SK-N-MC (cell line): ENCODE measurements at regions not wholly inside any gene's neighbourhood (a gene's known extent, or its start where the extent isn't known, plus 50 kb on each side); places are given as distances from the start of the nearest gene placed in this dataset.

Experiments used
- DNase-seq: peaks from one replicate; pipeline ENCODE4 v3.0.0-alpha.2; 2011; ENCODE audit warnings: low read depth, low spot score
- H3K27ac ChIP-seq: fragments of 200-600 bp; sonication (generic); 2 replicates; pipeline ENCODE4 v1.5.1; 2016; ENCODE audit warnings: mixed run types
- H3K36me3 ChIP-seq: fragments of 200-600 bp; sonication (generic); 2 replicates; pipeline ENCODE4 v1.6.1; 2017; ENCODE audit warnings: antibody characterized with exemption, low read length, mixed read lengths; ENCODE audit not compliant: insufficient read depth
- H3K4me3 ChIP-seq: fragments of 200-600 bp; sonication (generic); 2 replicates; pipeline ENCODE4 v1.5.1; 2016
- H3K9ac ChIP-seq: fragments of 200-600 bp; sonication (generic); 2 replicates; pipeline ENCODE4 v1.8.0; 2017; ENCODE audit warnings: mixed run types, mixed read lengths; ENCODE audit not compliant: insufficient read length
- H3K9me3 ChIP-seq: fragments of 200-600 bp; sonication (generic); 2 replicates; pipeline ENCODE4 v1.6.1; 2017; ENCODE audit warnings: low read depth, mild to moderate bottlenecking, antibody characterized with exemption, low read length, moderate library complexity, mixed read lengths
- EZH2 ChIP-seq: fragments of 200-600 bp; sonication (generic); IDR thresholded peaks from one replicate; pipeline ENCODE4 v1.6.1; 2017; ENCODE audit warnings: antibody characterized with exemption
- FOXP2 ChIP-seq: optimal IDR thresholded peaks from 2 replicates; pipeline ENCODE3; 2011; ENCODE audit warnings: mild to moderate bottlenecking, moderate library complexity; ENCODE audit not compliant: insufficient read depth; ENCODE audit errors: extremely low read length, control extremely low read depth
- POLR2AphosphoS5 ChIP-seq: IDR thresholded peaks from 2 replicates; pipeline ENCODE4 v1.6.1; 2012; ENCODE audit warnings: mild to moderate bottlenecking, low read depth, low read length, borderline replicate concordance

DNA sequence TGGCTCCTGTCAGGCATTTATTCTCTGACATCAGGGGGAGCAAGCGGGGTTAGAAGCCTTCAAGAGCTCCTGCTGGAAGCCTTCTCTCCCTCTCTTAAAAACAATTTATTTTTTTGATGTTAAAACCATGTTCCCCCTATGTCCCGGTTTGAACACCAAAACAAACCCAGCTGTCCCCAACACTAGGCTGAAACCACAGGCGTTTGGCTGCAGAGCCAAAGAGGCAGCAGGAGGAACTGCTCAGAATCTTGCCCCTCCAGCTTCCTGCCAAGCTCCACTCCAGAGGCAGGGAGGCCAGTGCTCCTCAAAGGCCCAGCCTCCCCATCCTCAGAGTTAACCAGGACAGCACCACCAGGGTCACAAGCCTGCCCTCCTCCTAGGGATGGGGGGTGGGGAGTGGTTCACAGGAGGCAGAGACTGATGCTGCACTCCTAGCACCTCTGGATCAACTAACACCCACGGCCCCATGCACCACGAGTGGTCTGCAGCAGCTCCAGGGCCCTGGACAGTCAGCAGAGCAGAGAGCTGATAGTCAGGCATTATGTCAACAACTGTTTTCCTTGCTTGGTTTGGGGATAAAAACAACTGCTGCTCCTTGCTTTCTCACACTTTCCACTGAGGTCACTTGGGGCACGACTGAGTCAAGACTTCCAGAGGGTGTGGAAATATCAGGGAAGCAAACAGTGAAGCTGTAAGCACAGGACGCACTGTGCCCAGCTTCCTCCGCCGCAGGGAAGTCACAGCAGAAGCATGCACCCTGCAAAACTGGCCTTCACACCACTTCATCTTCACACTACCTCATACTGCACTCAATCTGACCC lies 96.5 kb upstream of the ADRA1B start:
- TF ChIP-seq POLR2AphosphoS5: no peak
- TF ChIP-seq FOXP2: no peak
- no peak for TF ChIP-seq EZH2
- H3K9me3 ChIP-seq: no peaks in the 10 kb centered on the region
- no peaks in the 10 kb centered on the region for H3K36me3 ChIP-seq
- no peak overlapping the region for H3K4me3 ChIP-seq
- H3K9ac ChIP-seq: no peak overlapping the region
- no peak overlapping the region for H3K27ac ChIP-seq
- DNase-seq: no peak

DNA sequence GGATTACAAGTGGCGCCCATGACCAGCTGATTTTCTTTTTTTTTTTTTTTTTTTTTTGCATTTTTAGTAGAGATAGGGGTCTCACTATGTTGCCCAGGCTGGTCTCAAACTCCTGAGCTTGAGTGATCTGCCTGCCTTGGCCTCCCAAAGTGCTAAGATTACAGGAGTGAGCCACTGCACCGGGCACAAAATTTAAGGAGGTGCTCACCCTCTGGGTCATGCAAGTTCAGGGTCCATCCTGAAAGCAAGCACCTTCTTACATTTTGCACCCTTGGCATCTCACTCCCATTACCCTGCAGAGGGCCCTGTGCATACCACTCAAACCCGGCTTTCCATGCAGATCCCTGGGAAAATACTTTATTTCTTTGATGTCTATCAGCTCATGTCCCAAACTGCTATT lies 95.6 kb upstream of the ADRA1B start:
- Histone ChIP-seq H3K27ac (no peak overlapping the region), H3K9me3 (no peaks in the 10 kb centered on the region), H3K9ac (no peak overlapping the region), H3K36me3 (no peaks in the 10 kb centered on the region), H3K4me3 (no peak overlapping the region)
- no peak for TF ChIP-seq EZH2
- TF ChIP-seq FOXP2: no peak
- no peak for TF ChIP-seq POLR2AphosphoS5
- no peak for DNase-seq

DNA sequence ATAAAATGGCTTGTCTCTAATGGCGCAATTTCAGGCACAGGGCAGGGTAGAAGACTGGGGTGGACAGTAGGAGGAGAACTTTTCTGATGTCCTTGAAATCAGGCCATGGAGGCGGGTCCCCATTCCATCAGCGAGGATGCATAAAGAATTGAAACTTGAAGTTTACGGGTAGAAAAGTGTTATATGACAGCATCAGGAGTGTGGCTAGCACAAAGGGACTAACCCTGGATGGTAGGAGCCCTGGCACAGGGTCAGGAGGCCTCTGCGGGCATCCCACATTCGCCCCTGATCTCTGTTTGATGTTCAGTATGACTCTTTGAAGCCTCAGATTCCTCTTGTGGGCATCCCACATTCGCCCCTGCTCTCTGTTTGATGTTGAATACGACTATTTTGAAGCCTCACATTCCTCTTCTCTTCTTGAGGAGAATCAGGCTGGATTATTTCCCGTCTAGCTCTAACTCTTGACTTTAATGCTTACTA lies 94.8 kb upstream of the ADRA1B start:
- H3K27ac ChIP-seq: no peak overlapping the region
- DNase-seq: no peak
- H3K4me3 ChIP-seq: no peak overlapping the region

DNA sequence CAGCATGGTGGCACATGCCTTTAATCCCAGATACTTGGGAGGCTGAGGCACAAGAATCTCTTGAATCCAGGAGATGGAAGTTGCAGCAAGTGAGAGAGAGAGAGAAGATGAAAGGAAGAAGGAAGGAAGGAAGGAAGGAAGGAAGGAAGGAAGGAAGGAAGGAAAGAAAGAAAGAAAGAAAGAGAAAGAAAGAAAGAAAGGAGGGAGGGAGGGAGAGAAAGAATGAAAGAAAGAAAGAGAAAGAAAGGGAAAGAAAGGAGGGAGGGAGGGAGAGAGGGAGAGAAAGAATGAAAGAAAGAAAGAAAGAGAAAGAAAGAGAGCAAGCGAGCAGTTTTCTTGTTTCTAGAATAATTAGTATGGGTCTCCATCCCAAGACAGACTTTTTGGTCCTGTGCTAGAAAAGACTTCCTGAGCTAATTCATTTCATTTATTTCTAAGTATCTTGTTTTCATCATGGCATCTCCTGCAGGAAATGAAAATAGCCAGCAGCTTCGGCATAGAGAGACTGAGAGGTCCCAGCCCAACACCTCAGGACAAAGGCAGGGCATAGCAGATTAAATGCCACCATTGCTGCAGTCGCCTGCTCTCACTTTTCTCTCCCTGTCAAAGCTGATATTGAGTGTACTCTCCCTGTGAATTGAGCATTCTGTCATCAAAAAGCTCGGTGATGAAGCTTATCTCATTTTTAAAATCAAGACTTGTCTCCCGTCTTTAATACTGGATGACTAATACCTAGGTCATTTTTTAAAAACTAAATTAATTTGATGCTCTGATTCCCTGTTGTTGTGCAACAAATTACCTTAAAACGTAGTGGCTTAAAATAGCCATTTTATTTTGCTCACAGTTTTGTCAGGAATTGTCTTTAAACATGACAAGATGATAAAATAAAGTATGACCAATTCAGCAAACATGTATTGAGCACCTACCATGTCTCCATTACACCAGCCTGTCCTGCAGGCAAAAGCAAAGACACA lies 91.8 kb upstream of the ADRA1B start:
- Histone ChIP-seq H3K4me3 (no peak overlapping the region), H3K36me3 (no peaks in the 10 kb centered on the region), H3K27ac (no peak overlapping the region), H3K9me3 (no peaks in the 10 kb centered on the region), H3K9ac (no peak overlapping the region)
- no peak for DNase-seq
- no peak for TF ChIP-seq FOXP2
- TF ChIP-seq EZH2: no peak

More for the DNA sequence above, 94.8 kb upstream of the ADRA1B start:
- no peak for TF ChIP-seq POLR2AphosphoS5
- Histone ChIP-seq H3K9ac (no peak overlapping the region), H3K36me3 (no peaks in the 10 kb centered on the region), H3K9me3 (no peaks in the 10 kb centered on the region)

DNA sequence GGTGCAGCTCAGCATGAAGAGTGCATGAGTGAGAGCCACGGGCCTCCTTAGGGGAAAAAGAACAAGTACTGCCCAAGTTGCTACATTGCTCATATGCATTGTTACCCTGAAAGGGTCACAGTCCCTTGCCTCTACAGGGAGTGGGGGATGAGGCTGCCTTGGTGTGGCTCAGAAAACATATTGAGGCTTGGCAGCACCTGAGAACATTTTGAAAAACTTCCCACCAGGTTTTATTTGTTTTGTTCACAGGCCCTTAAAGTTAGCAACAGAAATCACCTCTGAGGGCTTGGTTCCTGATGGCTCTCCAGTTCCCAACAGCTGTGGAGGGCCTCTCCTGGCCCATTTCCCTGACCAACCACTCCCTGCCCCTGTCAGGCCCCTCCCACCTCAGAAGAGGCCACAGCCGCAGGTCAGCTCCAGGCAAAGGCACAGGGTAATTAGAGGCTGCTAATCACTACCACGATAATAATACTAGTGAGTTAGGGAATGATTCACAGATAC lies 90.7 kb upstream of the ADRA1B start:
- no peaks in the 10 kb centered on the region for H3K36me3 ChIP-seq
- no peak overlapping the region for H3K27ac ChIP-seq
- DNase-seq: no peak
- H3K4me3 ChIP-seq: no peak overlapping the region
- H3K9me3 ChIP-seq: no peaks in the 10 kb centered on the region
- H3K9ac ChIP-seq: no peak overlapping the region
- TF ChIP-seq EZH2: no peak
- TF ChIP-seq POLR2AphosphoS5: no peak
- no peak for TF ChIP-seq FOXP2

DNA sequence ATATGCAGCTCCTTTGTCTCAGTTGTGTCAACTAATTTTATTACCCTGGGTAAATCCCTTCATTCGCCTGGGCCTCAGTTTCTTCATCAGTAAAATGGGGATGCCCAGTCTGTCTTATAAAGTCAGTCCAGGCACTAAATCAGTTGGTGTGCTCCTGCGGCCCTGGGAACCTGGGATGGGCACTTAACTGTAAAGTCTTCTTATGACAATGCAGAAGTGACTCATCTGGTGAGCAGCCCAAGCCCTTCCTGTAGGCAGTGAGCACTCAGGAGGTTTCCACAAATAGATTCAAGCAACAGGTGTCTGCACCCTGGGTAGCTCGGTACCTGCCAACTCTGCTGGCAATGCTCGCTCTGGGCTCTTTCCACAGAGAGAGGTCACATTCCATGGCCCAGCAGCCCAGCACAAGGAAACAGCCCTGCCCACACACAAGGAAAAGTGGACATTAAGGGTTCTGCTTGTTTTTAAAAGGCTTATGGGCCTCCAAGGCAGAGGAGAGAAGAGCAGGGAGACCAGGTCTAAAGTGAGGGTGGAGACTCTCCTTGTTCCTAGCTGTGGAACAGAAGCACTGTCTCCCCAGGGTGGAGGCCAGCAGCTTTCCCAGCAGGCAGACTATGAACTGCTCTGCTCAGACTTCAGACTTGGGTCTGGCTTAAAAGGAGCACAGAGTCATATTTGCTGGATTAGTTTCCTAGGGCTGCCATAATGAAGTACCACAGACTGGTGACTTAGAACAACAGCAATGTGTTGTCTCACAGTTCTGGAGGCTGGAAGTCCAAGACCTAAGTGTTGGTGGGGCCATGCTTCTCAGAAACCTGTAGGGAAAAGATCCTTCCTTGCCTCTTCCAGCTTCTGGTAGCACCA lies 89.7 kb upstream of the ADRA1B start:
- Histone ChIP-seq H3K4me3 (no peak overlapping the region), H3K9me3 (no peaks in the 10 kb centered on the region), H3K9ac (no peak overlapping the region), H3K36me3 (no peaks in the 10 kb centered on the region), H3K27ac (no peak overlapping the region)
- no peak for TF ChIP-seq FOXP2
- no peak for TF ChIP-seq EZH2
- no peak for TF ChIP-seq POLR2AphosphoS5
- DNase-seq: no peak

DNA sequence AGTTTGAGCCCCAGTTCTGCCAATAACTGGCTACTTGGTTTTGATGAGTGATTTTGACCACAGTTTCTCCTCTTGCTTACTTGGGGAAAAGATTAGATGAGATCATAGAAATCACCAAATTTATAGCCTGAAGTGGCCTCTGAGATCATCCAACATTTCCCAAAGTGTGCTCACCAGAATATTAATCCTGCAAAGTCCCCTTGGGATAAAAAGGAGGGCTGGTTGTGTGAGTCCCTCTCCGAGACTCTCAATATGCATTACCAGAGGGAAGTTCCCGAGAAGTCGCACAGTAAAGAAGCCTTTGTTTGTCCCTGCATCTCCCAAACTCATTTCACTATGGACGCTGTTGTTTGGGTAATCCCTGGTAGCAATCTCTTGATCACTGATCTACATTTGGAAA lies 88.4 kb upstream of the ADRA1B start:
- Histone ChIP-seq H3K36me3 (no peaks in the 10 kb centered on the region), H3K9ac (no peak overlapping the region), H3K4me3 (no peak overlapping the region), H3K9me3 (no peaks in the 10 kb centered on the region), H3K27ac (no peak overlapping the region)
- no peak for DNase-seq
- TF ChIP-seq POLR2AphosphoS5 (no peak), FOXP2 (no peak), EZH2 (no peak)
